NB4 (cell line): ENCODE measurements at regions not wholly inside any gene's neighbourhood (a gene's known extent, or its start where the extent isn't known, plus 50 kb on each side); places are given as distances from the start of the nearest gene placed in this dataset.

Experiments
- MAX ChIP-seq: IDR thresholded peaks from 2 replicates; pipeline ENCODE4 v1.6.1; 2011; ENCODE audit warnings: low read depth, low read length
- POLR2A ChIP-seq: IDR thresholded peaks from 2 replicates; pipeline ENCODE4 v1.6.1; 2011; ENCODE audit warnings: mild to moderate bottlenecking; ENCODE audit not compliant: insufficient read length; ENCODE audit errors: extremely low read depth
- TF ChIP-seq, protein P1 (sequence below): IDR thresholded peaks from one replicate; pipeline ENCODE4 v1.5.1; 2012; ENCODE audit warnings: low read depth, low read length

- TF ChIP-seq, protein P1, sequence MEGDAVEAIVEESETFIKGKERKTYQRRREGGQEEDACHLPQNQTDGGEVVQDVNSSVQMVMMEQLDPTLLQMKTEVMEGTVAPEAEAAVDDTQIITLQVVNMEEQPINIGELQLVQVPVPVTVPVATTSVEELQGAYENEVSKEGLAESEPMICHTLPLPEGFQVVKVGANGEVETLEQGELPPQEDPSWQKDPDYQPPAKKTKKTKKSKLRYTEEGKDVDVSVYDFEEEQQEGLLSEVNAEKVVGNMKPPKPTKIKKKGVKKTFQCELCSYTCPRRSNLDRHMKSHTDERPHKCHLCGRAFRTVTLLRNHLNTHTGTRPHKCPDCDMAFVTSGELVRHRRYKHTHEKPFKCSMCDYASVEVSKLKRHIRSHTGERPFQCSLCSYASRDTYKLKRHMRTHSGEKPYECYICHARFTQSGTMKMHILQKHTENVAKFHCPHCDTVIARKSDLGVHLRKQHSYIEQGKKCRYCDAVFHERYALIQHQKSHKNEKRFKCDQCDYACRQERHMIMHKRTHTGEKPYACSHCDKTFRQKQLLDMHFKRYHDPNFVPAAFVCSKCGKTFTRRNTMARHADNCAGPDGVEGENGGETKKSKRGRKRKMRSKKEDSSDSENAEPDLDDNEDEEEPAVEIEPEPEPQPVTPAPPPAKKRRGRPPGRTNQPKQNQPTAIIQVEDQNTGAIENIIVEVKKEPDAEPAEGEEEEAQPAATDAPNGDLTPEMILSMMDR: peak; percentile 3
- TF ChIP-seq POLR2A (no peak), MAX (no peak)
Measured at GRCh38 chr17:20944014-20944865, 98.6 kb downstream of the USP22 start.
